ENCODE measurements at regions not wholly inside any gene's neighbourhood (a gene's known extent, or its start where the extent isn't known, plus 50 kb on each side); places are given as distances from the start of the nearest gene placed in this dataset.

GRCh38 chr6:22738194-22738593 is 168.8 kb downstream of the HDGFL1 start:
- TF ChIP-seq, protein P1, sequence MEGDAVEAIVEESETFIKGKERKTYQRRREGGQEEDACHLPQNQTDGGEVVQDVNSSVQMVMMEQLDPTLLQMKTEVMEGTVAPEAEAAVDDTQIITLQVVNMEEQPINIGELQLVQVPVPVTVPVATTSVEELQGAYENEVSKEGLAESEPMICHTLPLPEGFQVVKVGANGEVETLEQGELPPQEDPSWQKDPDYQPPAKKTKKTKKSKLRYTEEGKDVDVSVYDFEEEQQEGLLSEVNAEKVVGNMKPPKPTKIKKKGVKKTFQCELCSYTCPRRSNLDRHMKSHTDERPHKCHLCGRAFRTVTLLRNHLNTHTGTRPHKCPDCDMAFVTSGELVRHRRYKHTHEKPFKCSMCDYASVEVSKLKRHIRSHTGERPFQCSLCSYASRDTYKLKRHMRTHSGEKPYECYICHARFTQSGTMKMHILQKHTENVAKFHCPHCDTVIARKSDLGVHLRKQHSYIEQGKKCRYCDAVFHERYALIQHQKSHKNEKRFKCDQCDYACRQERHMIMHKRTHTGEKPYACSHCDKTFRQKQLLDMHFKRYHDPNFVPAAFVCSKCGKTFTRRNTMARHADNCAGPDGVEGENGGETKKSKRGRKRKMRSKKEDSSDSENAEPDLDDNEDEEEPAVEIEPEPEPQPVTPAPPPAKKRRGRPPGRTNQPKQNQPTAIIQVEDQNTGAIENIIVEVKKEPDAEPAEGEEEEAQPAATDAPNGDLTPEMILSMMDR (IDR thresholded peaks at IDR 0.05), result no peak
- TF ChIP-seq POLR2AphosphoS5 (IDR thresholded peaks at IDR 0.05) (no peak), POLR2A (IDR thresholded peaks at IDR 0.05) (no peak), EP300 (IDR thresholded peaks at IDR 0.05) (no peak)
